ENCODE measurements at regions not wholly inside any gene's neighbourhood (a gene's known extent, or its start where the extent isn't known, plus 50 kb on each side); places are given as distances from the start of the nearest gene placed in this dataset.

DNA sequence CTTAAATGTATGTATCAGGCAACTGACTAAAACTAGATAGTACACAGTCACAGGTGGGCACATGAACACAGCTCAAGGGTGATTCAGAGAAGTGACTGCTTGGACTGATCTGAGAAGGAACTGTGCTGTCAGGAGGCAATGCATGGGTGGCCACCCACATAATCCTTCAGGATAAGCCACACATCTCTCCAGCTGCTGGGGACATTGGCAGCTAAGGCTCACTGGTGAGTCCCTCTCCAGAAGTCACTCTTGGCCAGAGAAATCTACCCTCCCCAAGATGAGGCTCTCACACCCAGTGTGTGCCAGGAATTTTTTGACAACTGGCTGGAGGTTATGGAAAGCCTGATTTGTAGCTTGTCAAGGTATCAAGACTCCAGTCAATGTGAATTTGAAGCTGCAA is 302.4 kb upstream of the NEBL start:
- intact Hi-C loops (cut with DNase I; ENCODE audit: low total_unique reads), result no loop called here
- no peak overlapping the region for H3K4me3 ChIP-seq

DNA sequence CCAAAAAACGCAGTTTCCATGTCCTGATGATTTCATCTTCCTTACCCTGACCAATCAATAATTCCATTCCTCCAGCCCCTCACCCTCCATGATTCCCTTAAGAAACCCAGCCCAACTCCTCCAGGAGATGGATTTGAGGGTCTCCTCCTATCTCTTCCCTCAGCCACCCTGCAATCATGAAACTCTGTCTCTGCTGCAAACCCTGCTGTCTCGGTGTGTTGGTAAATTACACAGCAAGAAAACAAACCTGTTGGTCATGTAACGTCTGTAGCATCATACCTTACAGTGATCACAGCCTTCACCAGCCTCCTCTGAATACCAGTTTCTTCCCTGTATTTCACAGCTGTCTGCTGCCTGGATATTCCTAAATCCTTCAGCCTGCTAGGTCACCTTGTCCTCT is 300.7 kb upstream of the NEBL start:
- H3K27me3 ChIP-seq, result no peaks in the 10 kb centered on the region
- TF ChIP-seq POLR2A (IDR thresholded peaks at IDR 0.05), result no peak
- no peak for TF ChIP-seq POLR2AphosphoS5 (IDR thresholded peaks at IDR 0.05)
- TF ChIP-seq, protein P1, sequence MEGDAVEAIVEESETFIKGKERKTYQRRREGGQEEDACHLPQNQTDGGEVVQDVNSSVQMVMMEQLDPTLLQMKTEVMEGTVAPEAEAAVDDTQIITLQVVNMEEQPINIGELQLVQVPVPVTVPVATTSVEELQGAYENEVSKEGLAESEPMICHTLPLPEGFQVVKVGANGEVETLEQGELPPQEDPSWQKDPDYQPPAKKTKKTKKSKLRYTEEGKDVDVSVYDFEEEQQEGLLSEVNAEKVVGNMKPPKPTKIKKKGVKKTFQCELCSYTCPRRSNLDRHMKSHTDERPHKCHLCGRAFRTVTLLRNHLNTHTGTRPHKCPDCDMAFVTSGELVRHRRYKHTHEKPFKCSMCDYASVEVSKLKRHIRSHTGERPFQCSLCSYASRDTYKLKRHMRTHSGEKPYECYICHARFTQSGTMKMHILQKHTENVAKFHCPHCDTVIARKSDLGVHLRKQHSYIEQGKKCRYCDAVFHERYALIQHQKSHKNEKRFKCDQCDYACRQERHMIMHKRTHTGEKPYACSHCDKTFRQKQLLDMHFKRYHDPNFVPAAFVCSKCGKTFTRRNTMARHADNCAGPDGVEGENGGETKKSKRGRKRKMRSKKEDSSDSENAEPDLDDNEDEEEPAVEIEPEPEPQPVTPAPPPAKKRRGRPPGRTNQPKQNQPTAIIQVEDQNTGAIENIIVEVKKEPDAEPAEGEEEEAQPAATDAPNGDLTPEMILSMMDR (IDR thresholded peaks at IDR 0.05), result no peak
- no peak overlapping the region for H3K27ac ChIP-seq
- intact Hi-C loops (cut with DNase I; ENCODE audit: low total_unique reads), result no loop called here
- DNase-seq (ENCODE audit: low spot score in 2 of 2), result no peak
- no peak overlapping the region for H3K4me3 ChIP-seq
- H3K4me1 ChIP-seq, result peaks cover 0 to 7% of the 10 kb centered on the region in 2 donors
- H3K36me3 ChIP-seq, result no peaks in the 10 kb centered on the region
- H3K9me3 ChIP-seq, result peaks cover 10 to 14% of the 10 kb centered on the region in 2 donors

More for the DNA sequence above, 302.4 kb upstream of the NEBL start:
- Histone ChIP-seq H3K36me3 (no peaks in the 10 kb centered on the region), H3K9me3 (peaks cover 10 to 14% of the 10 kb centered on the region in 2 donors), H3K27ac (no peak overlapping the region), H3K27me3 (no peaks in the 10 kb centered on the region), H3K4me1 (no peaks in the 10 kb centered on the region)
- no peak for DNase-seq (ENCODE audit: low spot score in 2 of 2)
- TF ChIP-seq POLR2AphosphoS5 (IDR thresholded peaks at IDR 0.05) (no peak), POLR2A (IDR thresholded peaks at IDR 0.05) (no peak)

DNA sequence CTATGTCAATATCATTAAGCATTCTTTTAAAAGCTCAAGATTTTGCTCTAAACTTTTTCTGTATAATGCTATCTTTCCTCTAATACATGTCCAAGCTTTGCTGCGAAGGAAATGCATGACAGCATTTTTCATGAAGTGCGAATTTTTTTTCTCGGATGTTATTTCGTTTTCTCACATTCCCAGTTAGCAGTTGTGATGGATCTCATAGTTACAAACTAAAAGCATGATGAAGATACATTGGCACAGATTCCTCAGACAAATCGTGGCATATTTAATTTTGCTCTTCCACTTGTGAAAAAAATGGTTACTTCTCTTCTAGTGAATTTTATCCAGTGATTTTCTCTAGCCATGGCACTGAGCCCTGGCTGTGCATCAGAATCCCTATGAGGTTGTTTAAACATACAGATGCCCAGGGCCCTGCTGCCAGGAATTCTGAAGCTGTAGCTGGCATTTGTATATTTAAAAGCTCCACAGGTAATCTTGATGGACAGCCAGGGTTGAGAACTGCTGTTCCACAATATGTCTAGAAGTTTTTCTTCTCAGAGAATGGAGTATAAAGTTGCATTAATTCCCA is 299.8 kb upstream of the NEBL start:
- Histone ChIP-seq H3K4me1 (peaks cover 0 to 7% of the 10 kb centered on the region in 2 donors), H3K27ac (no peak overlapping the region), H3K4me3 (no peak overlapping the region), H3K36me3 (no peaks in the 10 kb centered on the region), H3K27me3 (no peaks in the 10 kb centered on the region), H3K9me3 (peaks cover 10 to 14% of the 10 kb centered on the region in 2 donors)
- intact Hi-C loops (cut with DNase I; ENCODE audit: low total_unique reads), result no loop called here
- no peak for DNase-seq (ENCODE audit: low spot score in 2 of 2)
- TF ChIP-seq POLR2AphosphoS5 (IDR thresholded peaks at IDR 0.05), result no peak
- TF ChIP-seq POLR2A (IDR thresholded peaks at IDR 0.05), result no peak
- TF ChIP-seq, protein P1 (IDR thresholded peaks at IDR 0.05), result no peak

DNA sequence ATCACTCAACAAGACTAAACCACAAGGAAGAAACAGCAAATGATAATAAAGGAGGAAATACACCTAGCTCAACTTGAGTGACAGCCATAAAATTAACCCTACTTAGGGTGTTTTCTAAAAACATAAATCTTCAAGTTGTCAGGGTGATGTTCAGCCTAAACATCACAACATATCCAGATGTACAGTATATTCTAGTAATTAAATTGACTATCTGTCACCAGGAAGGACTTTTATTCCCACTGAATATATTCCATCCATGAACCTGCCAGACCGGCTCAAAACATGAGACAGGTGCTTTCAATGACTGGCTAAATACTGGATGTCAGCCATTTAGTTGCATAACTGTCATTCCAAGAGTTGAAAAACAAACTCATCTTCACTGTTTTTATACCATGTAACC is 298.1 kb upstream of the NEBL start:
- TF ChIP-seq, protein P1 (IDR thresholded peaks at IDR 0.05), result no peak
- TF ChIP-seq POLR2AphosphoS5 (IDR thresholded peaks at IDR 0.05), result peak in 1 of 3 donors; percentile 14
- Histone ChIP-seq H3K9me3 (peaks cover 10 to 14% of the 10 kb centered on the region in 2 donors), H3K4me3 (no peak overlapping the region), H3K27ac (peak overlapping the region; percentile 65 to 85), H3K27me3 (no peaks in the 10 kb centered on the region), H3K4me1 (peaks cover 0 to 7% of the 10 kb centered on the region in 2 donors), H3K36me3 (no peaks in the 10 kb centered on the region)
- peak in 1 of 2 donors; percentile 48 for DNase-seq (ENCODE audit: low spot score in 2 of 2)
- intact Hi-C loops (cut with DNase I; ENCODE audit: low total_unique reads), result no loop called here

DNA sequence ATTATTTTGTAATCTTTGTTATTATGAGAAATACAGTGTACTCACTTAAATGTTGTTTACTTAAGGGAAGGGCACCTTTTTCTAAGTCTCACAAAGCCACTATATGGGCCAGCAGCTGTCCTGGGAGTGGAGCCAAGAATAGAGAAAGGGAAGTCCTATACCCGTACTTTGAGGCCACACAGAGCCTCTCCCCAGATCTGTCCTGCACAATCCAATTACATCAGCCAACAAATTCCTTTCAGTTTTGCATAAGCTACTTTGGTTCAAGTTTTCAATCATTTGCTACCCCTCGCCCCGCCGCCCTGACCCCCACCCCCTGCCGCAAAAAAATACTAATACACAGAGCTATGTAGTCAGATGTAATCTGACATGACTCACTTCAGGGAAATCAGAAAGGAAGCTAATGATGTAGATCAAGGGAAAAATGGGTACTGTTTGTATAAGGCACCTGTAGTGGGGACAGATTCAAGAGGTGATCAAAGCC is 297.4 kb upstream of the NEBL start:
- H3K27ac ChIP-seq, result peak overlapping the region; percentile 65 to 85
- TF ChIP-seq POLR2A (IDR thresholded peaks at IDR 0.05), result no peak
- no peak for TF ChIP-seq POLR2AphosphoS5 (IDR thresholded peaks at IDR 0.05)
- TF ChIP-seq, protein P1 (IDR thresholded peaks at IDR 0.05), result no peak
- H3K9me3 ChIP-seq, result peaks cover 10 to 14% of the 10 kb centered on the region in 2 donors
- H3K27me3 ChIP-seq, result no peaks in the 10 kb centered on the region
- intact Hi-C loops (cut with DNase I; ENCODE audit: low total_unique reads), result no loop called here
- peaks cover 0 to 7% of the 10 kb centered on the region in 2 donors for H3K4me1 ChIP-seq
- DNase-seq (ENCODE audit: low spot score in 2 of 2), result peak in 1 of 2 donors; percentile 40
- no peak overlapping the region for H3K4me3 ChIP-seq
- no peaks in the 10 kb centered on the region for H3K36me3 ChIP-seq

All from breast epithelium (tissue), 4 donors.